Ishikawa (cell line): ENCODE measurements at regions not wholly inside any gene's neighbourhood (a gene's known extent, or its start where the extent isn't known, plus 50 kb on each side); places are given as distances from the start of the nearest gene placed in this dataset.

Source experiments
- CEBPB ChIP-seq: IDR thresholded peaks from 2 replicates; pipeline ENCODE4 v1.6.1; 2012
- EP300 ChIP-seq: IDR thresholded peaks from 2 replicates; pipeline ENCODE4 v1.6.1; 2012; ENCODE audit warnings: borderline replicate concordance
- RAD21 ChIP-seq: IDR thresholded peaks from 2 replicates; pipeline ENCODE4 v1.6.1; 2012; ENCODE audit warnings: low read depth
- TCF12 ChIP-seq: IDR thresholded peaks from 2 replicates; pipeline ENCODE4 v1.6.1; 2012; ENCODE audit warnings: low read depth
- TF ChIP-seq, protein P1 (sequence below): IDR thresholded peaks from 2 replicates; pipeline ENCODE4 v1.6.1; 2012
- TF ChIP-seq, protein P2 (sequence below): IDR thresholded peaks from 2 replicates; pipeline ENCODE4 v1.6.1; 2012; ENCODE audit warnings: low read depth, mild to moderate bottlenecking

DNA sequence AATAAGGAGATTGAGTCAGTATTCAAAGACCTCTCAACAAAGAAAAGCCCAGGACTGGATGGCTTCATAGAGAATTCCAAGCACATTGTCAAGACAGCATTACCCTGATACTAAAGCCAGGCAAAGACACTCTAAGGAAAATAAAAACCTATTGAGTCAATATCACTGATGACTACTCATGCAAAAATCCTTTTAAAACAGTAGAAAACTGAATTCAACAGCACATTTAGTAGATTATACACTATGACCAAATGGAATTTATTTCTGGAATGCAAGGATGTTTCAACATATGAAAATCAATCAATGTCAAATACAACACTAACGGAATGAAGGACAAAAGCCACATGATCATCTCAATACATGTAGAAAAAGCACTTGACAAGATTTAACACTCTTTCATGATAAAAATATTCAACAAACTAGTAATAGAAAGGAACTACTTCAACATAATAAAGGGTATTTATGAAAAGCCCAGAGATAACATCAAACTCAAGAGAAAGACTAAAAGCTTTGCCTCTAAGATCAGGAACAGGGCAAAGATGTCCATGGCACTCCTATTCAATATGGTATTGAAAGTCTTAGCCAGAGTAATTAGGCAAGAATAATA, 633.3 kb downstream of the ANKRD50 start:
- TF ChIP-seq EP300 (no peak), CEBPB (no peak), TCF12 (no peak), RAD21 (no peak)
- TF ChIP-seq, protein P1, sequence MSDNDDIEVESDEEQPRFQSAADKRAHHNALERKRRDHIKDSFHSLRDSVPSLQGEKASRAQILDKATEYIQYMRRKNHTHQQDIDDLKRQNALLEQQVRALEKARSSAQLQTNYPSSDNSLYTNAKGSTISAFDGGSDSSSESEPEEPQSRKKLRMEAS: no peak
- TF ChIP-seq, protein P2, sequence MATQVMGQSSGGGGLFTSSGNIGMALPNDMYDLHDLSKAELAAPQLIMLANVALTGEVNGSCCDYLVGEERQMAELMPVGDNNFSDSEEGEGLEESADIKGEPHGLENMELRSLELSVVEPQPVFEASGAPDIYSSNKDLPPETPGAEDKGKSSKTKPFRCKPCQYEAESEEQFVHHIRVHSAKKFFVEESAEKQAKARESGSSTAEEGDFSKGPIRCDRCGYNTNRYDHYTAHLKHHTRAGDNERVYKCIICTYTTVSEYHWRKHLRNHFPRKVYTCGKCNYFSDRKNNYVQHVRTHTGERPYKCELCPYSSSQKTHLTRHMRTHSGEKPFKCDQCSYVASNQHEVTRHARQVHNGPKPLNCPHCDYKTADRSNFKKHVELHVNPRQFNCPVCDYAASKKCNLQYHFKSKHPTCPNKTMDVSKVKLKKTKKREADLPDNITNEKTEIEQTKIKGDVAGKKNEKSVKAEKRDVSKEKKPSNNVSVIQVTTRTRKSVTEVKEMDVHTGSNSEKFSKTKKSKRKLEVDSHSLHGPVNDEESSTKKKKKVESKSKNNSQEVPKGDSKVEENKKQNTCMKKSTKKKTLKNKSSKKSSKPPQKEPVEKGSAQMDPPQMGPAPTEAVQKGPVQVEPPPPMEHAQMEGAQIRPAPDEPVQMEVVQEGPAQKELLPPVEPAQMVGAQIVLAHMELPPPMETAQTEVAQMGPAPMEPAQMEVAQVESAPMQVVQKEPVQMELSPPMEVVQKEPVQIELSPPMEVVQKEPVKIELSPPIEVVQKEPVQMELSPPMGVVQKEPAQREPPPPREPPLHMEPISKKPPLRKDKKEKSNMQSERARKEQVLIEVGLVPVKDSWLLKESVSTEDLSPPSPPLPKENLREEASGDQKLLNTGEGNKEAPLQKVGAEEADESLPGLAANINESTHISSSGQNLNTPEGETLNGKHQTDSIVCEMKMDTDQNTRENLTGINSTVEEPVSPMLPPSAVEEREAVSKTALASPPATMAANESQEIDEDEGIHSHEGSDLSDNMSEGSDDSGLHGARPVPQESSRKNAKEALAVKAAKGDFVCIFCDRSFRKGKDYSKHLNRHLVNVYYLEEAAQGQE: no peak
